DND-41 (cell line): ENCODE measurements at regions not wholly inside any gene's neighbourhood (a gene's known extent, or its start where the extent isn't known, plus 50 kb on each side); places are given as distances from the start of the nearest gene placed in this dataset.
"Not testable (repeated sequence)": the region's sequence is repeated elsewhere in the genome, so short reads cannot be mapped to it uniquely, and the experiment has no call there.

Source experiments
- ATAC-seq: fragments of 200-7000 bp; cut with Tn5 transposase; 3 replicates; pipeline ENCODE4 v1.9.1; 2021; ENCODE audit warnings: low read depth; ENCODE audit not compliant: insufficient read depth
- DNase-seq: peaks from one replicate; pipeline ENCODE4 v3.0.0-alpha.2; 2020
- H2AFZ ChIP-seq: 2 replicates; pipeline ENCODE4 v1.6.0; 2012; ENCODE audit warnings: low read depth, low read length
- H3K27ac ChIP-seq: 2 replicates; pipeline ENCODE4 v1.5.1; 2012; ENCODE audit warnings: low read length, inconsistent platforms
- H3K27me3 ChIP-seq: fragments of 200-600 bp; sonication (generic); 2 replicates; pipeline ENCODE4 v1.6.0; 2012; ENCODE audit warnings: low read length, mild to moderate bottlenecking, inconsistent platforms; ENCODE audit not compliant: insufficient read depth, poor library complexity
- H3K36me3 ChIP-seq: 2 replicates; pipeline ENCODE4 v1.5.1; 2012; ENCODE audit warnings: low read length, inconsistent platforms; ENCODE audit not compliant: insufficient read depth
- H3K4me1 ChIP-seq: 2 replicates; pipeline ENCODE4 v1.5.1; 2012; ENCODE audit warnings: mild to moderate bottlenecking, low read length; ENCODE audit not compliant: insufficient read depth
- H3K4me2 ChIP-seq: 2 replicates; pipeline ENCODE4 v1.6.0; 2012; ENCODE audit warnings: mild to moderate bottlenecking, moderate library complexity, low read length, inconsistent platforms; ENCODE audit not compliant: insufficient read depth
- H3K4me3 ChIP-seq, 2 experiments: fragments of 200-600 bp in 1 of 2; shearing (Covaris generic) in 1 of 2; 2 replicates each; pipeline ENCODE4 v1.5.1; 2012 to 2016; ENCODE audit warnings: inconsistent platforms in 2 of 2, low read length in 2 of 2, mild to moderate bottlenecking in 2 of 2, low read depth in 1 of 2, moderate library complexity in 1 of 2
- H3K79me2 ChIP-seq: 2 replicates; pipeline ENCODE4 v1.6.0; 2012; ENCODE audit warnings: low read length, inconsistent platforms; ENCODE audit not compliant: insufficient read depth
- H3K9ac ChIP-seq: 2 replicates; pipeline ENCODE4 v1.6.0; 2012; ENCODE audit warnings: low read depth, mild to moderate bottlenecking, inconsistent platforms, low read length, moderate library complexity
- H3K9me3 ChIP-seq: 2 replicates; pipeline ENCODE4 v1.5.1; 2012; ENCODE audit warnings: low read length, moderate library complexity, mild to moderate bottlenecking, inconsistent platforms; ENCODE audit not compliant: insufficient read depth, severe bottlenecking
- H4K20me1 ChIP-seq: 2 replicates; pipeline ENCODE4 v1.6.0; 2012; ENCODE audit warnings: low read length; ENCODE audit not compliant: insufficient read depth
- EZH2 ChIP-seq: IDR thresholded peaks from 3 replicates; pipeline ENCODE4 v1.6.1; 2012; ENCODE audit warnings: borderline replicate concordance, low read depth, mild to moderate bottlenecking, moderate library complexity, low read length, inconsistent platforms; ENCODE audit not compliant: severe bottlenecking
- TF ChIP-seq, protein P1 (sequence below): IDR thresholded peaks from 2 replicates; pipeline ENCODE4 v1.5.1; 2012; ENCODE audit warnings: borderline replicate concordance, low read length, moderate library complexity, mild to moderate bottlenecking; ENCODE audit not compliant: poor library complexity, severe bottlenecking; ENCODE audit errors: extremely low read depth

DNA sequence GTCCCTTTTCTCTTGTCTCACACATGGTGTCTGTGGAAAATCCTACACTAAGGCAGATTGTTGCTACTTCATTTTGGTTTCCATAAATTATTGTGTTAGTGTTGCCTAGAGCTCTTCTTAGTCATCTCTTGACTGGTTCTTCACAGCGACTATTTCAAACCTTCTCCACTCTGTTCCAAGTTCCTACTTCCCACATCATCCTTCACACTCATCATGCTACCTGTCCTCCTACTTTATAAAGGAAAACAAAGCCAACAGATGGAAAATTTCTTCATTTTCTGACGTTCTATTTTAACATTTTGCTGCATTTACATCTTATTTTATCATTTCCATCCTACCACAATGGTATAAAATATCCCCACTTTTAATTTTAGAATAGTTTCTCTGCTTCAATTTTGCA is 614.1 kb downstream of the LMO7 start:
- Histone ChIP-seq H3K79me2 (no peaks in the 10 kb centered on the region), H4K20me1 (no peaks in the 10 kb centered on the region), H3K9ac (no peak overlapping the region), H3K4me2 (no peak overlapping the region), H3K9me3 (no peaks in the 10 kb centered on the region), H3K4me1 (no peaks in the 10 kb centered on the region), H3K27ac (no peak overlapping the region), H2AFZ (no peak overlapping the region), H3K4me3 (no peak overlapping the region), H3K36me3 (no peaks in the 10 kb centered on the region), H3K27me3 (no peaks in the 10 kb centered on the region)
- ATAC-seq (no peak), DNase-seq (no peak)
- TF ChIP-seq, protein P1, sequence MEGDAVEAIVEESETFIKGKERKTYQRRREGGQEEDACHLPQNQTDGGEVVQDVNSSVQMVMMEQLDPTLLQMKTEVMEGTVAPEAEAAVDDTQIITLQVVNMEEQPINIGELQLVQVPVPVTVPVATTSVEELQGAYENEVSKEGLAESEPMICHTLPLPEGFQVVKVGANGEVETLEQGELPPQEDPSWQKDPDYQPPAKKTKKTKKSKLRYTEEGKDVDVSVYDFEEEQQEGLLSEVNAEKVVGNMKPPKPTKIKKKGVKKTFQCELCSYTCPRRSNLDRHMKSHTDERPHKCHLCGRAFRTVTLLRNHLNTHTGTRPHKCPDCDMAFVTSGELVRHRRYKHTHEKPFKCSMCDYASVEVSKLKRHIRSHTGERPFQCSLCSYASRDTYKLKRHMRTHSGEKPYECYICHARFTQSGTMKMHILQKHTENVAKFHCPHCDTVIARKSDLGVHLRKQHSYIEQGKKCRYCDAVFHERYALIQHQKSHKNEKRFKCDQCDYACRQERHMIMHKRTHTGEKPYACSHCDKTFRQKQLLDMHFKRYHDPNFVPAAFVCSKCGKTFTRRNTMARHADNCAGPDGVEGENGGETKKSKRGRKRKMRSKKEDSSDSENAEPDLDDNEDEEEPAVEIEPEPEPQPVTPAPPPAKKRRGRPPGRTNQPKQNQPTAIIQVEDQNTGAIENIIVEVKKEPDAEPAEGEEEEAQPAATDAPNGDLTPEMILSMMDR = no peak
- no peak for TF ChIP-seq EZH2

DNA sequence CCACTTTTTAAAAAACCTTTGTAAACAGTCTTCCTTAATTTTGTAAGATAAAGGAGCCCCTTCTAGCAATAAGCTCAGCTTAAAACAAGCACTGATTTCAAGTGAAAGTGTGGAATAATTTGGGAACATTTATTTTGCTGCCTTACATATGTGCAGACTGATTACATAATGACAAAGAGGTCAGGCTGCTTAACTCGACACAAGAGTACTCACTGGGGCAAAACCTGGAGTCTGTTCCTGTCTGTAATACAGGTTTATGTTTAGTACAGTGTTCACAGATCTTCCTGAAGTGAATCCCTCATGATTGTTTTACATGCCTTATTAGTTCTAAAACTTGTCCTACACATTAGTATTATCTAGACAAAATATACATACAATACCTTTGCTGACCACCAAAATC is 609.8 kb downstream of the LMO7 start:
- Histone ChIP-seq H3K27me3 (no peaks in the 10 kb centered on the region), H3K4me1 (no peaks in the 10 kb centered on the region), H2AFZ (no peak overlapping the region), H3K4me3 (no peak overlapping the region), H3K27ac (no peak overlapping the region), H4K20me1 (no peaks in the 10 kb centered on the region), H3K79me2 (no peaks in the 10 kb centered on the region), H3K9ac (no peak overlapping the region), H3K36me3 (no peaks in the 10 kb centered on the region), H3K4me2 (no peak overlapping the region), H3K9me3 (no peaks in the 10 kb centered on the region)
- TF ChIP-seq, protein P1 = no peak
- no peak for TF ChIP-seq EZH2
- ATAC-seq = no peak
- no peak for DNase-seq

DNA sequence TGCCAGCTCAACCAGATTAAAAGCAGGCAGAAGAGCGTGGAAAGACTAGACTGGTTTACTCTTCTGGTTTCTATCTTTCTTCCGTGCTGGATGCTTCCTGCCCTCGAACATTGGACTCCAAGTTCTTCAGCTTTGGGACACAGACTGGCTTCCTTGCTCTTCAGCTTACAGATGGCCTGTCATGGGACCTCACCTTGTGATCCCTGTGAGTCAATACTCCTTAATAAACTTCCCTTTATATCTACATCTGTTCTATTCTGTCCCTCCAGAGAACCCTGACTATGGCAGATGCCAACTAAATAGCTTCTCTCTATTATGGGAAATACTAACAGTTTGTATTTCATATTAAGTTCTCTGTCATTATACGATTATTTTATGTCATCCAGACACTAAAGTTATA is 609.1 kb downstream of the LMO7 start:
- Histone ChIP-seq H3K4me1 (no peaks in the 10 kb centered on the region), H3K79me2 (no peaks in the 10 kb centered on the region), H3K27ac (no peak overlapping the region), H3K9ac (no peak overlapping the region), H3K27me3 (no peaks in the 10 kb centered on the region), H3K9me3 (no peaks in the 10 kb centered on the region), H2AFZ (no peak overlapping the region), H3K4me2 (no peak overlapping the region), H3K4me3 (no peak overlapping the region), H3K36me3 (no peaks in the 10 kb centered on the region), H4K20me1 (no peaks in the 10 kb centered on the region)
- no peak for ATAC-seq
- TF ChIP-seq, protein P1 = no peak
- no peak for TF ChIP-seq EZH2
- no peak for DNase-seq

DNA sequence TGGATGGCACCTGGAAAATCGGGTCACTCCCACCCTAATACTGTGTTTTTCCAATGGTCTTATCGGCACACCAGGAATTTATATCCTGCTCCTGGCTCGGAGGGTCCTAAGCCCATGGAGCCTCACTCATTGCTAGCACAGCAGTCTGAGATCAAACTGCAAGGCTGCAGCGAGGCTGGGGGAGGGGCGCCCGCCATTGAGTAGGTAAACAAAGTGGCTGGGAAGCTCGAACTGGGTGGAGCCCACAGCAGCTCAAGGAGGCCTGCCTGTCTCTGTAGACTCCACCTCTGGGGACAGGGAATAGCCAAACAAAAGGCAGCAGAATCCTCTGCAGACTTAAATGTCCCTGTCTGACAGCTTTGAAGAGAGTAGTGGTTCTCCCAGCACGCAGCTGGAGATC is 607.0 kb downstream of the LMO7 start:
- not testable (repeated sequence) for H3K36me3 ChIP-seq, H3K9me3 ChIP-seq, DNase-seq, H3K4me2 ChIP-seq, H3K4me1 ChIP-seq, H2AFZ ChIP-seq, H3K4me3 ChIP-seq, H4K20me1 ChIP-seq, H3K79me2 ChIP-seq, H3K9ac ChIP-seq, H3K27me3 ChIP-seq, ATAC-seq, H3K27ac ChIP-seq
